CD4-positive, alpha-beta T cell treated with Interleukin-10 for 1 hour (primary cell): ENCODE measurements at regions not wholly inside any gene's neighbourhood (a gene's known extent, or its start where the extent isn't known, plus 50 kb on each side); places are given as distances from the start of the nearest gene placed in this dataset.

Source experiments
- DNase-seq: peaks from one replicate; pipeline ENCODE4 v3.0.0-alpha.2; 2020

DNA sequence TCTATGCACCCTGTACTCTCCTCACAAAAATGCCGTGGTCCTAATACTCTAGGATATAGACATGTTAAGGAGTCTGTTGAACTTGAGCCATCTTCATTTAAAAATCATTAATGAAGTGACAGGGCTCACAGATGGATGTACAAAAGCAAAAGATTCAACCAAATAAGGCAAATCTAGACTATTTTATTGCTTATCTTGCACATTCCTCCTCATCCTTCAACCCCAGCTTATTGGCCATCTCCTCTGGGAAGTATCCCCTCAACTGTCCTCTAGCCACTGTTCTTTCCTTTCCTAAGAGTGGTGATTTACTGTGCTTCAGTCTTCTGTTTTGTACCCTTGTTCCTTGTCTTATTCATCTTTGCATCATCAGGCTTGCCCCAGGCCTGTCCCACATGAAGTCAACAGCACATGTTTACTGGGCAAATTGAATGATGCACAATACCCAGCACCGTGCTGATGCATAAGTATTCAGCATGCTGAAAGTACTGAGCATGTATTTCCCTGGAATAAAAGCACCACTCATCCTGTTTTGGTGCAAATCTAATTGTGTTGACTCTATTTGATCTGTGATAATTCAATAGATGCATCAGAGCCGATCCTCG lies 287.3 kb upstream of the CLNK start:
- DNase-seq = no peak

DNA sequence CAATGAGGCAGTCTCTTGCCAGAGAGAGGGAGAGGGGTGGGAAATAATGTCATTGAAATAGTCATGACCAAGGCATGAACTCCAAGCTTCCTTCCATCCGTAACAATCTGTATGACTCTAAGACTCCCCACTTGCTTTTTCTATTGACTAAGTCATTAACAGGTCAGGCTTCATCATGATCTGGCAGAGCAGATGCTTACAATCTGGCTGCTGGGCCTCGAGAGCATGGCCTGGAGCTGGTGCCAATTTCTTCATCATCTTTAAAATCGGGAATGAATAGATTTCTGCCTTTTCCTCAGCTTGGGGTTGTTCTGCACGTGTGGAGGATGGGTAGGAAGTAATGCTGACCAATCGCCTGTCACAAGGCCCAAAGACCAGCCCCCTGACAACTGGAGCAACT lies 280.6 kb upstream of the CLNK start:
- DNase-seq = no peak

- no peak for DNase-seq
Measured at GRCh38 chr4:10963958-10964703, 279.6 kb upstream of the CLNK start.

DNA sequence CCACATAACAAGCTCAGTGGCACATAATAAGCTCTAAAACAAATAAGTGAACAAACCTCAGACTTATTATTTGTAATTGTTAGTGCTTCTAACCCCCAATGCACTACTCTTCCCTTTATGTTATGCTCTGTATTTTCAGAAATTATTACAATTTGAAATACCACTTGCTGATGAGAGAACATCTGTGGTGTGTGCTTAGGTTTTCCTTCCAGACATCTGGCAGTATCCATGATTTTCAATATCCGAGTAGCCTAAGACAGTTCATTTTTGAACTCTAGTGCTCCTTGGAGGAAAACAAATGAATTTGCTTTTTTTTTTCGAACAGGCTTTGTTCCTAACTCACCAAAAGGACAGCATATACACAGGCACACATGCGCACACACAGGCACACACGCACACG lies 278.7 kb upstream of the CLNK start:
- no peak for DNase-seq

- DNase-seq = no peak
Measured at GRCh38 chr4:10962246-10962645, 277.7 kb upstream of the CLNK start.

DNA sequence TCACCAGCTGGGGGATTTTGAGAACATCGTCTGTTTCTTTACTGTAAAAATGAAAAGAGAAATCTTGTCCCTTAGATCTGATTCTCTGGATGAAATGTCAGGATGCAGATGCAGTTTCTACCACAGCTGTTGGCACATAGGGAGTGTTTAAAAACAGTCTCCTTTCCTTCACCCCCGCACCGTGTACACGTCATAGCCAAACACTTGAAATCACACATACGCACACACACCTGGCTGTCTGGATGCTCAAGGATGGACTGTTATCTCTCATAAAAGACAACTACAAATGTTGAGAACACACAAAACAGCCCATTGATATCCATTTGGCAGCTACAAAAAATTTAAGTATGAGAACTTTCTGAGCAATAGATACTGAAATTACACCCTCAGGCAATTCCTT lies 275.8 kb upstream of the CLNK start:
- DNase-seq = no peak

GRCh38 chr4:10959586-10959985 lies 275.0 kb upstream of the CLNK start:
- no peak for DNase-seq

DNA sequence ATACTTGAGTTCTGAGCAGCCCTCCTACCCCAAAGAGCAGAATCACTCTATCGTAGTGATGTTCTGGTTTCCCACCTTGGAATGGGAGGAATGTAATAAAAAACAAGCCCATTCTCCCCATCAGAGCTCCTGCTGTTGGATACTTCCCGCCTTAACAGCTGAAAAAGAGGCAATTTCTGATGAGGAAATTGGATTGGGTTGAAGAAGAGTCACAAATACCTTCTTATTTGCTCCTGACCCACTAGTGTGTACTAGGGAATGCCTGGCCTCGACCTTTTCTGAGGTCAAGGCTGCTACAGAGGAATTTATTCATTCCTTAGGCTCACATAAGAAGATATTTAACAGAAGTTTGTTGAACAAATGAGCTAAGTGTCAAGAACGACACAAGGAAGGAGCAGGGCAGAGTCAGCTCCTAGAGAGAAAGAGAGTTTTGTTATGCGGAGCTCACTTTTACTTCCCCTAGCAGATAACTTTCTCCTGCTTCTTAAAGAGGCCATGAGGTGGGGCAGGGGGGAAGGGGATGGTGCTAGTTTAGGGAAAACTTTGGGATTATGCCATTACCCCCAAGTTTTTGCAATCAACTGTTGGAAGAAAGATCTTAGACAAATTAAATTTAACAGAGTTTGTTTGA lies 273.8 kb upstream of the CLNK start:
- no peak for DNase-seq

- DNase-seq = no peak
Measured at GRCh38 chr4:10951306-10951705, 266.7 kb upstream of the CLNK start.

DNA sequence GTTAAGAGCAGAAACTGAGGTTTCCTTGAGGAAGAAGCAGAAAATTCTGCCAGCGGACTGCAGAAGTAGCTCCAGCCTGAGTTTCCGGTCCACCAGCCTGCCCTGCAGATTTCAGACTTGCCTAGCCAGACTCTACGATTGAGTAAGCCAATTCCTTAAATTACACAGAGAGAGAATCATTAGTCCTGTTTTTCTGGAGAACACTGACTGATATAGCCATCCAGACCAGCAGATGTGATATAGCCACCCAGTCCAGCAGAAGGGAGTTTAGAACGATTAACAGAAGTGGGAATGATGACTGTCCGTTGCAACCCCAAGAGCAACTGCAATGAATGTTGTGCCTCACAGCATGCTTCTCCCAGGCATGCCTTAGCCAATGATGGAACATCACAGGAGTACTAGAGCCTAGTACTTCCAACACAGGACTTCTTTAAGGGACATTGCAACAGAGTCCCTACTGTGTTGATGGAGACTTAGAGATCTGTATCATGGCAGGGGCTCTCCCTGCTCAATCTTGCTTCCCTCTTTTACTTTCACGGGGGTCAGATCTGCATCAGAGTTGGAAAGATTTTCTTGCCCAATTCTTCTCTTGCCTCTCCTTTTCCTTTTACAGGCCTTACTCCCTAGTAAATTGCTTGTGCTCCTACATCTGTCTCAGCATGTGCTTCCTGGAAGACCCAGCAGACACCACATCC lies 264.6 kb upstream of the CLNK start:
- no peak for DNase-seq

- no peak for DNase-seq
Measured at GRCh38 chr4:10947898-10948297, 263.3 kb upstream of the CLNK start.

DNA sequence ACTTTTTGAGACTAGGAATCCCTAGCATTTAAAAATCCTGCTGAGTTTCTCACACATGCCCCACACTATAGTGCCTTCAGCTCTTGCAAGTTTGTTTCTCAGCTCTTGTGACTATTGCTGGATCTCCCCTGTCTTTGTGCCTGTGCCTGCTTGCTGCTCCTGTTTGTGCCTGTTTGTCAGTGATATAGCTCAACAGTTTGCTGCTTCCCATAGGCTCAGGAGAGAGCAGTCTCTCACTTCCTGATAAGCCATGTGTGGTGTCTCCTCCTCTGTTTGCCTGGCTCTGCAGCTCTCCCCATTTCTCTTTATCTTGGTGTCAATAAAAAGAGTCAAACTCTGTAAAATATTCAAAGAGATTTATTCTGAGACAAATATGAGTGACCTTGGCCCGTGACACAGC lies 259.8 kb upstream of the CLNK start:
- no peak for DNase-seq

- DNase-seq = no peak
Measured at GRCh38 chr4:10942156-10942555, 257.6 kb upstream of the CLNK start.

- DNase-seq = no peak
Measured at GRCh38 chr4:10929818-10930217, 245.2 kb upstream of the CLNK start.

- DNase-seq = no peak
Measured at GRCh38 chr4:10925996-10926395, 241.4 kb upstream of the CLNK start.

- no peak for DNase-seq
Measured at GRCh38 chr4:10924274-10924673, 239.7 kb upstream of the CLNK start.

DNA sequence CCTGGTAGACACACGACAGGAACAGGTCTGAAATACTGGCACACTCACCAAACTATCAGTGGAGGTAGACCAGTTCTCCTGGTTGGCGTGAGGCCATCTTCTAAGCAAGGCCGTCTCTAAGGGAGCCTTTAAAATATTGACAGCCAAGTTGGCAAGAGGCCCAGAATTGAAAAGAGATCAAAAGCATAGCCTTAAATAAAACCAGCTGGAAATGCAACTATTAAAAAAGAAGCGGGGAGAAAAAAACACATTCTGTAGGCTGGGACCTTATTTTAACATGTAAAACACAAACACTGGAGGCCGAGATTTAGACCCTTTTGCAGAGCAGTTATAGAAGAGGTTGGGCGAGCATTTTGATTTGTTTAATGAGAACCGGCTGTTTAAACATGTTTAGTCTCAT lies 233.0 kb upstream of the CLNK start:
- no peak for DNase-seq

DNA sequence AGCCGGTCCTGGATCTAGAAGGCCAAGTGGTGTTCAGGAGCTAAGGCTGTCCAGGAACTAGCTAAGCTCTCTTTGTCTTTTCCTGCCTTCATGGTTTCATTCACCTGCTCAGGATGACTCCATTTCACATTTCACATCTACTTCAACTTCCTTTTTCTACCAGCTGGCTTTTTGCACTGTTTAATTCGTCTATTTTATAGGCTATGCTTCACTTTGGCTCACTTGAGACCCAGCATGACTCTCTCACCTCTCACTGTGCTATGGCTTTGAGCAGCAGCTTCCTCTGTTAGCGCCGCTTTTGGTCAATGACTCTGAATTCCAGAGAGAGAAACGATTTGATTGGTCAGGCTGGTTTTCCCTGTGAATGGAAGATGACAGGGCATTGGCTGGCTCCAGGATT lies 213.5 kb upstream of the CLNK start:
- no peak for DNase-seq

GRCh38 chr4:10897076-10897475 lies 212.5 kb upstream of the CLNK start:
- DNase-seq = no peak

- DNase-seq = no peak
Measured at GRCh38 chr4:10893395-10893794, 208.8 kb upstream of the CLNK start.

DNA sequence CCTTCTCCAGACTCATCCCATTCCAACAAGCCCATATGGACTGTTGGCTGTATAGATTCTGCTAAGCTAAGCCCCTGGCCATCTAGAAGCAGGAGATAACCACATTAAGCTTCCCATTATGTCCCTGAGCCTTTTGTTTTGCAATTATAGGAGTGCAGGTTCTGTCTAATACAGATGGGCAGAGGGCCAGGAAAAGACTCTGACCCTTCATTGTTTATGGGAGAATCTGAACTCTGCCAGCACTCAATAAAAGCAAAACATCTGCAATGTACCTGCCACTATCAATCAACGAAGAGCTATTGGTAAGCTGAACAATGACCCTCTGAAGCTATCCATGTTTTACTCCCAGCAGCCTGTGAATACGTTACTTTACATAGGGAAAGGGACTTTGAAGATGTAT lies 207.3 kb upstream of the CLNK start:
- no peak for DNase-seq

GRCh38 chr4:10889819-10890218 lies 205.3 kb upstream of the CLNK start:
- DNase-seq = no peak

- no peak for DNase-seq
Measured at GRCh38 chr4:10879411-10880110, 195.0 kb upstream of the CLNK start.
